HG03025 (cell line): ENCODE measurements at regions not wholly inside any gene's neighbourhood (a gene's known extent, or its start where the extent isn't known, plus 50 kb on each side); places are given as distances from the start of the nearest gene placed in this dataset.
"Not testable (repeated sequence)": the region's sequence is repeated elsewhere in the genome, so short reads cannot be mapped to it uniquely, and the experiment has no call there.

Source experiments
- ATAC-seq: cut with Tn5 transposase; IDR thresholded peaks from one replicate; pipeline ENCODE4 v1.9.1; 2021; ENCODE audit warnings: mild to moderate bottlenecking, moderate library complexity; ENCODE audit not compliant: unreplicated experiment, low FRiP score

GRCh38 chr18:38826247-38826646, 1260.6 kb upstream of the CELF4 start:
- no peak for ATAC-seq

DNA sequence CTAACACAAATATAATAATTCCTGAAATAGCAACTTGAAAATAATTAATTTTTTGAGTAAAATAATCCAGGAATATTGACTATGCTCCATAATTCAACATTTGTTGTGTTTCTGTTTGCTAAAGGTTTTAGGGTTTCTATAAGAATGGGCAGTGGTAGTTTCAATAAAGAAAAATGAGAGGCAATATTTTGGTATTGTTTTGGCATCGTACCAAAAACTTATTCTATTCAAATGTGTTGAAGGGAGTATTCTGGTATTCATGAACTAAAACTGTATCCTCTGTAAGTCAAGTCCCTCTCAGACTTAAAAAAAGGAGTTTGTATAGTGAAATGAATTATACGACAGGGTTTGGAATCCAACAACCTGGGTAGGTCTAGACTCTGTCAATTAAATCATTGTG, 1245.6 kb upstream of the CELF4 start:
- no peak for ATAC-seq

- no peak for ATAC-seq
These were observed 1245.2 kb upstream of the CELF4 start for GRCh38 chr18:38810789-38811188.

DNA sequence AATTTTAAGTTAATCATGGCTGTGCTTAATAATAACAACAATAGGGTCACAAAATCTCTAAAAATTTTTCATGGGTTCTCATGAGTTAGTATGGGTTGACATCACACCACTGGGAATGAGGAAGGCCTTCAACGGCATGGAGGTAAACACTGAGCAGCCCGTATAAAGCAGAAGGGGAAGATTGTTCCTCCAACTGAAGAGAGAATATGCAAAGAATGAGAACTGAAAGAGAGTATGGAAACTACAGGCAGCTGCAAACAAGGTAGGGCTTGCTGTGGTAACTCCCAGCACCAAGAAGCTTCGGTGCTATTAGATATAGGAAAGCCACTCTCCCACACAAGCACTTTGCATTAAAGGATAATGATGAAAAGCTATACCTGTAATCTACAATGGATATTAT, 1242.3 kb upstream of the CELF4 start:
- ATAC-seq = no peak

DNA sequence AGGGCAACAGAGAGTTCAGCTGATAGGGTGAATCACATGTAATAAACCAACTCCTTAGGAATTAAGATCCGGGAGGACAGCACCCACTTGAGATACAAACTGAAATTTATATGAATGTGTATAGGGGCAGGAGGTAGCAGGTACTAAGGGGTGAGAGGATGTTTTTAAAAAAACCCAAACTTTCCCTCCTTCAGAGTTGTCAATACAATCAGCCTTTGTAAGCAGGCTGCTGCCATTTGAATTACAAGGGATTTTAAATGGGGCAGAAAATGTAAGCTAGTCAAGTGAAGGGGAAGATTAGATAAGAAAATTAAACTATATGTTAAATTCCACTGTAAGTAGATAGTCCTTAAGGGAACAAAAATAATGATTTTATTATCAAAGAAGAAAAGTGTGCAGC, 1239.7 kb upstream of the CELF4 start:
- no peak for ATAC-seq

DNA sequence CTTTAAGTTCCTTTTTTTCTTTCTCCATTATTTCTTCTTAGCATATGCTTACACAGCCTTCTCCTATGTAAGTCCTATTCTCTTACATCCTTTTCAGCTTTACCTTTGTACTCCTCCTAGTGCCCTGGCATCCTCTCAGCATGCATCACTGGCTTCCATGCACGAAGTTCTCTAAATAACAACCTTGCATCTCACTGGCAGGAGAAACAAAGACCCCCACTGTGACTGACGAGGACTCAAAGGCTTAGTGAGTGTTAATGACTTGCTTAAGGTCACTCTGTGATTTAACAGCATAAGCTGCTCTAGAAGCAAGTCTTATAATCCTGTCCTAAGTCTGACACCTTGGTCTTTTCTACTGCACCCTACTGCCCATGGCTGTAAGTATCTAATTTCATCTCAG, 1236.0 kb upstream of the CELF4 start:
- no peak for ATAC-seq

- ATAC-seq = no peak
These were observed 1231.2 kb upstream of the CELF4 start for GRCh38 chr18:38796762-38797161.

DNA sequence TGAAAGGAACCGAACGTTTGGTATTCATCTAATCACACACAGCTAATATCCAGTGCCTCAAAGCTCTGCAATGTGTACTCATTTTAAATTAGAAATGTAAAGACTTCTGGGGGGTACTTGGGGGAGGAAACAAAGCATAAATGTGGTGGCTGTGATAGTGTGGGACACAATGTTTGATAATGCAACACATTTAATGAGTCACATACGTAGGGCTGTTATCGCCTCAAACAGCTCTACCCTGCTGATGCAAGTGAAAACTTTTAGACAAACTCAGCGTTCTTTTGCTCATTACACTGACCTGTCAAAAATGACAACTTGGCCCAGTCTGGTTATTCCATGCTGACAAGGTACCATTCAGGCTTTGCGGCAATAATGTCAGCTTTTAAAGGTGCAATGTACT, 1227.1 kb upstream of the CELF4 start:
- ATAC-seq = no peak

DNA sequence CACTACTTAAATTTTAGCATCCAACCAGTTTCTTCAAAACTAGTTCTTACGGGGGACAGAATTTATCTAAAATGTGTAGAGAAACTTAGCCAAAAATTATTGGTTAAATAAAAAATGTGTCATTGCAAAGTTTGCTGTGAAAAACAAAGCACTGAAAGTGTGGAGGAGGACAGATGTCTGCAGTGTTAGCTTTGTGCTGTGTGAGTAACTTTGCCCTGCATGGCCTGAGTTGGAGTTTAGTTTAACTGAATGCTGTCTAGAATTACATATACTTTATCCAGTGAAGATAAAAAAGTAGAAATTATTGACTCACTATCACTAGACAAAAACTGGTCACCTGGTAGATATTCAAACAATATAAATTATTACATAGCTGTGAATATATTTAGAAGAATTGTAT, 1225.2 kb upstream of the CELF4 start:
- ATAC-seq = no peak

DNA sequence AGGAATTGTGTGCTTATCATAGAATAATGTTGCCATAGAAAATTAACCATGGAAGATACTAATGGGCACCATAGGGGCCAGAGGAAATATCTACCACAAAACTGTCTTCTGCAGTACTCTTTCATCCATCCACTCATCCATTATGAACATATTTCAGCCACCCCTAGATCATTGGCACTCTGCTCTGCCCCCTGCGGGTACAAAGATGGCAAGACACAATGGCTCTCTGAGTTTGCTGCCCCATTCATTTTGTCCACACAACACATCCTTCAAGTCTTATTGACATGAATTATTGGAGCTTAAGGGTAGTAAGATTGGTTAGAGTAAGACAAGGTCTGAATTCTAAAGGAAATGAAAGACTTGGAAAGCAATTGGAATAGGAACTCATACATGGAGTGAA, 1224.7 kb upstream of the CELF4 start:
- no peak for ATAC-seq

DNA sequence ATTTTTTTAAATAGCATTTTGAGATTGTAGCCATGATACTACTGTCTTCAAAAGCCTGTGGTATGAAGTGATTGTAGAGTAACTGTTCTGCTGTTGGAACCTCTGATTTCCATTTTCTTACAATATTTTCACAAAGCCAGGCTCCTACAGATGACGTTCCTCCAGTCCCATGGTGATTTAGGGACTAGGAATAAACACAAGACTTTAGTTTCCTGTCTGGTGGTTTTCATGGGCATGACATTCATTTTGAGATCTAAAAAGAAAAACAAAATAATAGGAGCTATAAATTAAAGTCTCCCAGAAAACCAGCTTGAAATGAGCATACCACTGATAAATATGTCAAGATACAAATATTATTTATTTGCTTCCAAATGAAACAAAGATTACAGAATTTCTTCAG, 1223.5 kb upstream of the CELF4 start:
- ATAC-seq = no peak

- no peak for ATAC-seq
These were observed 1221.3 kb upstream of the CELF4 start for GRCh38 chr18:38786906-38787305.

- ATAC-seq = not testable (repeated sequence)
These were observed 1206.0 kb upstream of the CELF4 start for GRCh38 chr18:38771620-38772019.

GRCh38 chr18:38768504-38768903, 1202.9 kb upstream of the CELF4 start:
- ATAC-seq = no peak

DNA sequence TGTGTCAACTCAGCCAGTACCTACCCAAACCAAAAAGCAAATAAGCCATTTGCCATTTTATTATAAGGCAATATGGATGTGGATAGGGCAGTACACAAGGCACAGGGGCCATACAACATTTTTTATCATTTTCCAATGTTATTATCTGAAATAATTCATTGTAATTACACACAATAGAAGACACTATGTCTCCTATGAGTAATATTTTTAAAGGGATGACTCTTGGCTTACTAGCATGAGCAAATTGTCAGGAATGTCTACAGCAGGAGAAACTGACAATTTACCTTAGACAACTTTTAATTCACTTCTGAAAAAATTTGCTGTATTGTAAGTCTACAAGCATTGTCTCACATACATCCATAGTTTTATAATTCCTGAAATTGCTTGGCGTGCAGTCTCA, 1193.9 kb upstream of the CELF4 start:
- no peak for ATAC-seq

- ATAC-seq = no peak
These were observed 1190.8 kb upstream of the CELF4 start for GRCh38 chr18:38756436-38756835.

- no peak for ATAC-seq
These were observed 1186.8 kb upstream of the CELF4 start for GRCh38 chr18:38752430-38752829.

- ATAC-seq = no peak
These were observed 1186.3 kb upstream of the CELF4 start for GRCh38 chr18:38751898-38752297.

- ATAC-seq = no peak
These were observed 1185.6 kb upstream of the CELF4 start for GRCh38 chr18:38751211-38751610.

- no peak for ATAC-seq
These were observed 1185.2 kb upstream of the CELF4 start for GRCh38 chr18:38750751-38751150.

DNA sequence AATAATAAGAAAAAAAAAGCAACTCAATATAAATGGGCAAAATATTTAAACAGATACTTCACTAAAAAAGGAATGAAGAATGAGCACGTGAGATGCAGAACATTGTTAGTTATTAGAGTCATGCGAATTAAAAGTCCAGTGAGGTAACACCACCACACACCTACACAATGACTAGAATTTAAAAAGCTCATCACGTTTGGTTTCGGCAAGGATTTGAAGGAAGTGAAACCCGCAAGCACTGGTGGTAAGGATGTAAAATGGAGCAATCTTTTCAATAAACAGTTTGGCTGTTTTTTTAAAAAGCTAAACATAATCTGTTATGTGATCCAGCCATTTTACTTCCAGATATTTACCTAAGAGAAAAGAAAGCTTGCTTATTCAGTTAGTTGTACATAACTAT, 1181.6 kb upstream of the CELF4 start:
- no peak for ATAC-seq

DNA sequence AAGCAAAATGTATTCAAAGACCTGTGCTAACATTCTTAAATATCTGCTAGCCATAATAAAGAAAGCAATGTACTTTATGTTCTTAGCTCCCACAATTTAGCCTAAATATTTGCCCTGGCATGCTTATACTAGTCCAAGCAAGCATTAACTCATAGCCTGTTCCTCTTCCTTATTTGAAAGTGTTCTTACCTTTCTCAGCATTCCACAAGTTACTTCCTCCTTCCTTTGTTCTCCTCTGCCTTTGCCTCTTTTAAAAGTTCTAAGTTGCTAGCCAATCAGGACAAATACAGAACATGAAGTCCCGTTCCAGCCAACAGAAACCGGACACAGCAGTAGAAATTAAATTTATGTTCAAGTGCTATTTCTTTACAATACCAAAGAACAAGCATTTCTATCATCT, 1154.6 kb upstream of the CELF4 start:
- ATAC-seq = not testable (repeated sequence)

DNA sequence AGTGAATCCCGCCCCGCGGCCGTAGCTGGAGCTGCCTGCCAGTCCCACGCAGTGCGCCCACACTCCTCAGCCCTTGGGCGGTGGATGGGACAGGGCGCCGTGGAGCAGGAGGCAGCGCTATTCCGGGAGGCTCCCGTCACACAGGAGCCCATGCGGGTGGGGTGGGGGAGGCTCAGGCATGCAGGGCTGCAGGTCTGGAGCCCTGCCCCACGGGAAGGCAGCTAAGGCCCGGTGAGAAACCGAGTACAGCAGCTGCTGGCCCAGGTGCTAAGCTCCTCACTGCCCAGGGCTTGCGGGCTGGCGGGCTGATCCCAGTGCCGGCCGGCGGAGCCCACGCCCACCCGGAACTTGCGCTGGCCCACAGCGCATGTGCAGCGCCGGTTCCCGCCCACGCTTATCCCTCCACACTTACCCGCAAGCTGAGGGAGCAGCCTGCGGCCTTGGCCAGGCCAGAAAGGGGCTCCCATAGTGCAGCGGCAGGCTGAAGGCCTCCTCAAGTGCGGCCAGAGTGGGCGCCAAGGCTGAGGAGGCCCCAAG, 1152.8 kb upstream of the CELF4 start:
- no peak for ATAC-seq
